ENCODE measurements at regions not wholly inside any gene's neighbourhood (a gene's known extent, or its start where the extent isn't known, plus 50 kb on each side); places are given as distances from the start of the nearest gene placed in this dataset.

DNA sequence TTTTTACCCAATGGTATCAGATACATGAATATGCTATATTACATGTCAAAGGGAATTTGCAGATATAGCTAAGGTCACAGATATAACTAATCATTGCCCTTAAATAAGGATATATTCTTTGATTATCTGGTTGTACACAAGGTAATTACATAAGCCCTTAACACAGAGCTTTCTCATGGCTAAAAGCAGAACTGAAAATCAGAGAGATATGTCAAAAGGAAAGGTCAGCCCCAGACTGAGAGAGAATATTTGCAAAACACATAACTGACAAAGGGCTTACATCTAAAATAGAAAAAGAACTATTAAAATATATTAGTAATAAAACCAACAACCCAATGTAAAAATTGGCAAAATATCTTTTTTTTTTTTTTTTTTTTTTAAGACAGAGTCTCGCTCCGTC is 1029.5 kb upstream of the LRRN3 start:
- Mint-ChIP-seq H3K27ac (ENCODE audit: unreplicated experiment) (no peak overlapping the region), H3K36me3 (ENCODE audit: low read depth) (no peaks in the 10 kb centered on the region), H3K4me1 (peaks cover 10% of the 10 kb centered on the region), H3K27me3 (ENCODE audit: low read depth) (no peaks in the 10 kb centered on the region), H3K4me3 (no peak overlapping the region), H3K9me3 (no peaks in the 10 kb centered on the region)
- no peak for DNase-seq (ENCODE audit: low read depth, low spot score)
- TF ChIP-seq, protein P1, sequence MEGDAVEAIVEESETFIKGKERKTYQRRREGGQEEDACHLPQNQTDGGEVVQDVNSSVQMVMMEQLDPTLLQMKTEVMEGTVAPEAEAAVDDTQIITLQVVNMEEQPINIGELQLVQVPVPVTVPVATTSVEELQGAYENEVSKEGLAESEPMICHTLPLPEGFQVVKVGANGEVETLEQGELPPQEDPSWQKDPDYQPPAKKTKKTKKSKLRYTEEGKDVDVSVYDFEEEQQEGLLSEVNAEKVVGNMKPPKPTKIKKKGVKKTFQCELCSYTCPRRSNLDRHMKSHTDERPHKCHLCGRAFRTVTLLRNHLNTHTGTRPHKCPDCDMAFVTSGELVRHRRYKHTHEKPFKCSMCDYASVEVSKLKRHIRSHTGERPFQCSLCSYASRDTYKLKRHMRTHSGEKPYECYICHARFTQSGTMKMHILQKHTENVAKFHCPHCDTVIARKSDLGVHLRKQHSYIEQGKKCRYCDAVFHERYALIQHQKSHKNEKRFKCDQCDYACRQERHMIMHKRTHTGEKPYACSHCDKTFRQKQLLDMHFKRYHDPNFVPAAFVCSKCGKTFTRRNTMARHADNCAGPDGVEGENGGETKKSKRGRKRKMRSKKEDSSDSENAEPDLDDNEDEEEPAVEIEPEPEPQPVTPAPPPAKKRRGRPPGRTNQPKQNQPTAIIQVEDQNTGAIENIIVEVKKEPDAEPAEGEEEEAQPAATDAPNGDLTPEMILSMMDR (conservative IDR thresholded peaks at IDR 0.05): no peak

DNA sequence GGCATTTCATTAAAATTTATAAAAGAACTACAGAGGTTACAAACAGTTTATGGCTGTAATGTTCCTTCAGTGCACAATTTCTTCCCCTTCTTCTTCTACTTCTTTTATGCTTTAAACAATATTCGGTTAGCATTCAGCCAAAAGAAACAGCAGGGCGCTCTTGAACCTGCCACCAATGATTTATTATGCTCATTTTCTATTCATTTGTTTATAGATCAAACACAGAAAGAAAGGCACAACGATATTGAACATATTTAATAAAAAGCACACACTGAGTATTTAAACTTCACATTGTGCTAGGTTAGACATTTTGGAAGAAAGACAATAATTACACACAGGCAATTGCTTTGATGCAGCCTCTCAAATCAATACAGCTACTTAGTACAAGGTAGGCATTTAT is 1025.8 kb upstream of the LRRN3 start:
- no peak for DNase-seq (ENCODE audit: low read depth, low spot score)

DNA sequence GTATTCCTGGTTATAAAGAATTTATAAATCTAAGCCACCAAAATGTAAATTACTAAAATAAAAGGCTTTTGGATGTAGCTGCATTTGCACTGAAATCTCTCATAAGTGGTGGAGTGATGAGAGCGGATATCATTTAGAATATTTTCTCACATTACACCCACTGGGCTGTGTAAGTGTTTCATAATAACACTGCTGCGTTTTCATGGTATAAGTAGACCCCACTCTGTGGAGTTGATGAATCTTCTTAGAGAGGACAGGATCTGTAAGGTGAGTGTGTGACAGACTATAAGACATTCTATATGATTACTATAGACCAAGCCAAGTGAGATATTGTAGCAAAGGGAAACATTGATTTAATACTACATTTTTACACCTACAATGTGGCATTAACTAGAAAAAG is 1024.1 kb upstream of the LRRN3 start:
- Mint-ChIP-seq H3K4me3 (no peak overlapping the region), H3K27me3 (ENCODE audit: low read depth) (no peaks in the 10 kb centered on the region), H3K4me1 (peaks cover 16% of the 10 kb centered on the region), H3K9me3 (peaks cover 4% of the 10 kb centered on the region), H3K27ac (ENCODE audit: unreplicated experiment) (no peak overlapping the region), H3K36me3 (ENCODE audit: low read depth) (no peaks in the 10 kb centered on the region)
- no peak for DNase-seq (ENCODE audit: low read depth, low spot score)
- TF ChIP-seq, protein P1 (conservative IDR thresholded peaks at IDR 0.05): no peak

More for the DNA sequence above, 1025.8 kb upstream of the LRRN3 start:
- Mint-ChIP-seq H3K27me3 (ENCODE audit: low read depth) (no peaks in the 10 kb centered on the region), H3K27ac (ENCODE audit: unreplicated experiment) (no peak overlapping the region), H3K9me3 (peaks cover 4% of the 10 kb centered on the region), H3K4me1 (peaks cover 10% of the 10 kb centered on the region), H3K4me3 (no peak overlapping the region), H3K36me3 (ENCODE audit: low read depth) (no peaks in the 10 kb centered on the region)
- TF ChIP-seq, protein P1 (conservative IDR thresholded peaks at IDR 0.05): no peak

GRCh38 chr7:110071192-110071591 is 1019.7 kb upstream of the LRRN3 start:
- H3K27me3 Mint-ChIP-seq (ENCODE audit: low read depth): no peaks in the 10 kb centered on the region
- H3K4me1 Mint-ChIP-seq: peaks cover 5% of the 10 kb centered on the region
- no peak overlapping the region for H3K27ac Mint-ChIP-seq (ENCODE audit: unreplicated experiment)
- TF ChIP-seq, protein P1 (conservative IDR thresholded peaks at IDR 0.05): no peak
- peaks cover 4% of the 10 kb centered on the region for H3K9me3 Mint-ChIP-seq
- no peak for DNase-seq (ENCODE audit: low read depth, low spot score)
- H3K4me3 Mint-ChIP-seq: no peak overlapping the region
- H3K36me3 Mint-ChIP-seq (ENCODE audit: low read depth): no peaks in the 10 kb centered on the region

DNA sequence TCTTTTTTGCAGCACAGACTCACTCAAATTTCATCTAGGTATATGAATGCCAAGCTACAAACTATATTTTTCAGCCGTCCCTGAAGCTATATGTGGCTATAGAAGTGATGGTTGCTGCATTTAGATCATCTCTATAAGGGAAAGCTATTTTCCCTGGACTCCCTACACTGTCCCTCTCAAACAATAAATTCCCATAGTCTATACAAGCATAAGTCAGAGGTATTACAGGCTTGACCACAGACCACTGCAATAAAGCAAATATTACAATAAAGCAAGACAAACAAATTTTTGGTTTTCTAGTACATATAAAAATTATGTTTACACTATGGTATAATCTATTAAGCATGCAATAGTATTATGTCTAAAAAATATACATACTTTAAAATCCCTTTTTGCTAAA is 1015.5 kb upstream of the LRRN3 start:
- Mint-ChIP-seq H3K4me3 (no peak overlapping the region), H3K27me3 (ENCODE audit: low read depth) (no peaks in the 10 kb centered on the region), H3K27ac (ENCODE audit: unreplicated experiment) (no peak overlapping the region), H3K4me1 (peaks cover 5% of the 10 kb centered on the region), H3K36me3 (ENCODE audit: low read depth) (peaks cover 2% of the 10 kb centered on the region), H3K9me3 (peaks cover 8% of the 10 kb centered on the region)
- DNase-seq (ENCODE audit: low read depth, low spot score): no peak
- TF ChIP-seq, protein P1 (conservative IDR thresholded peaks at IDR 0.05): no peak

- Mint-ChIP-seq H3K36me3 (ENCODE audit: low read depth) (peaks cover 2% of the 10 kb centered on the region), H3K4me1 (peaks cover 3% of the 10 kb centered on the region), H3K27me3 (ENCODE audit: low read depth) (no peaks in the 10 kb centered on the region), H3K27ac (ENCODE audit: unreplicated experiment) (no peak overlapping the region), H3K4me3 (no peak overlapping the region), H3K9me3 (peaks cover 8% of the 10 kb centered on the region)
- no peak for DNase-seq (ENCODE audit: low read depth, low spot score)
- TF ChIP-seq, protein P1 (conservative IDR thresholded peaks at IDR 0.05): no peak
These were observed 1014.7 kb upstream of the LRRN3 start for GRCh38 chr7:110076194-110076593.

Measured in neural crest cell (in vitro differentiated cells).